ENCODE measurements at regions not wholly inside any gene's neighbourhood (a gene's known extent, or its start where the extent isn't known, plus 50 kb on each side); places are given as distances from the start of the nearest gene placed in this dataset.

DNA sequence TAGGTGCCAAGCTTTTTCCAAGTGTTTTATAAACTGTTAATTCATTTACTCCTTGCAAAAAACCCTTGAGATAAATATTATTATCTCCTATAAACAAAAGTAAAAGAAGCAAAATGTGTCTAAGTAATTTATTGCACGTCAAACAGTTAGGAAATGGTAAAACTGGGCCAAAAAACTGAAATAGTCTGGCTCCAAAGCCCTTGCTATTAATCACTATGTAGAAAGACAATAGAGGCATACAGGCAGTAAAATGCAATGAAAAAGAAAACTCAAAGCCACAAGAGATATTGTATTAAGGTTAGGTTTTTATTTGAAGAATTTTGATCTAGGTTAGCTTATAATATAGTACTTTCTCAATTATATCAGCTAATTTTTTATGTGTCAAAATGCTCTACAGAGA is 457.7 kb downstream of the ANXA1 start:
- Histone ChIP-seq H3K4me1 (ENCODE audit: control insufficient read depth in 1 of 2, insufficient read depth in 2 of 2, low read length in 2 of 2) (no peaks in the 10 kb centered on the region), H3K27ac (ENCODE audit: low read depth in 1 of 2, low read length in 2 of 2) (no peak overlapping the region), H3K36me3 (ENCODE audit: control insufficient read depth in 1 of 2, insufficient read depth in 2 of 2, low read length in 1 of 2) (no peaks in the 10 kb centered on the region), H3K9me3 (ENCODE audit: control insufficient read depth, low read length) (no peaks in the 10 kb centered on the region), H3K27me3 (ENCODE audit: control insufficient read depth in 1 of 2, insufficient read depth in 2 of 2, low read length in 1 of 2) (no peaks in the 10 kb centered on the region), H3K4me3 (ENCODE audit: low read length in 2 of 2) (no peak overlapping the region)
- intact Hi-C loops (cut with DNase I): no loop called here
- no peak for ATAC-seq (ENCODE audit: low FRiP score)
- DNase-seq: no peak
- WGBS, 2 donors: 16 to 27% methylated on average over 1 of the region's 1 CpG

DNA sequence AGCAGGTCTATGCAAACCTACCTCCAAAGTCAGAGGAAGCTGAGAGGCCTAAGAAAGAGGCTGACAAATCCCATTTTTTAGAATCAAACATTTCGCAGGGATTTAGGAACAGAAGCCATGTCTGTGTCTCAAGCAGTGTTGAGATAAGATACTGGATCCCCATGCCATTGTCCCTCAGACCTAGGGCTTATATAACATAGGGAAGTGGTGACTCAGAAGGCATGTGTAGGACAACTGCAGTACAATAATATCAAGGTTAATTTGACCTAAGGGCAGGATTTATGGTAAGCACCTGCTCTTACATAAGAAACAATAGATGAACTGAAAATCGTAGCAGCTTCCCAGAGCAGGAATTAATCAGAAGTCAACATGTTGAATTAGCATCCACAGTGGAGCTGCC is 459.4 kb downstream of the ANXA1 start:
- Histone ChIP-seq H3K36me3 (ENCODE audit: control insufficient read depth in 1 of 2, insufficient read depth in 2 of 2, low read length in 1 of 2) (no peaks in the 10 kb centered on the region), H3K27me3 (ENCODE audit: control insufficient read depth in 1 of 2, insufficient read depth in 2 of 2, low read length in 1 of 2) (no peaks in the 10 kb centered on the region), H3K4me3 (ENCODE audit: low read length in 2 of 2) (no peak overlapping the region), H3K9me3 (ENCODE audit: control insufficient read depth, low read length) (no peaks in the 10 kb centered on the region), H3K4me1 (ENCODE audit: control insufficient read depth in 1 of 2, insufficient read depth in 2 of 2, low read length in 2 of 2) (no peaks in the 10 kb centered on the region), H3K27ac (ENCODE audit: low read depth in 1 of 2, low read length in 2 of 2) (no peak overlapping the region)
- WGBS, 2 donors: 73 to 74% methylated on average over 2 of the region's 2 CpGs
- intact Hi-C loops (cut with DNase I): no loop called here
- DNase-seq: no peak
- no peak for ATAC-seq (ENCODE audit: low FRiP score)

DNA sequence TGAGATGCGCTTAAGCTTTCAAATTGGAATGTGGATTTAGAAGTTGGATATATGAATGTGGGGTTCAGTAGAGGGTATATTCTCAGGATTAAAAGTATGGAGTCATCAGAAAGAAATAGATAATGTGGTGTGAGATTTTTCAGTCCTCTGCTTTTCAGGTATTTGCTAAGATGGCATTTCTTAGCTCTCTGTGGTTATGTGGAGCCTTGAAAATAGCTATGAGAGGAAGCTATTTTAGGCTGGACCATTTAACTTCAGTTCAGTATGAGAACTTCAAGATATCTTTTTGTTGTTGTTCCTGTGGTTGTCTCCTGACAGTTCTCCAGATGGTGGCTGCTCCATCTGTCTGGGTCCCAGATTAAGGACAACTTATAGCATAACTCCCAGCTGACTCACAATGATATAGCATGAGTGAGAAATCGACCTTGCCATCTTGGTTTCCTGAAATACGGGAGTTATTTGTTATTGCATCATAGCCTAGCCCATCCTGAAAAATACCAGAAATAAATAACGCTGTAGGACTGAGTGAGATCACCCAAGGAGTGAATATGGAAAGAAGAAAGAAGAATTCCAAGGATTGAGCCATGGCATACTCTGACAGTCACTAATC is 461.5 kb downstream of the ANXA1 start:
- H3K27ac ChIP-seq (ENCODE audit: low read depth in 1 of 2, low read length in 2 of 2): no peak overlapping the region
- H3K36me3 ChIP-seq (ENCODE audit: control insufficient read depth in 1 of 2, insufficient read depth in 2 of 2, low read length in 1 of 2): no peaks in the 10 kb centered on the region
- no peaks in the 10 kb centered on the region for H3K4me1 ChIP-seq (ENCODE audit: control insufficient read depth in 1 of 2, insufficient read depth in 2 of 2, low read length in 2 of 2)
- 65 to 70% methylated on average over 4 of the region's 4 CpGs for WGBS, 2 donors
- intact Hi-C loops (cut with DNase I): no loop called here
- no peaks in the 10 kb centered on the region for H3K9me3 ChIP-seq (ENCODE audit: control insufficient read depth, low read length)
- no peak overlapping the region for H3K4me3 ChIP-seq (ENCODE audit: low read length in 2 of 2)
- no peak for DNase-seq
- H3K27me3 ChIP-seq (ENCODE audit: control insufficient read depth in 1 of 2, insufficient read depth in 2 of 2, low read length in 1 of 2): no peaks in the 10 kb centered on the region
- no peak for ATAC-seq (ENCODE audit: low FRiP score)

DNA sequence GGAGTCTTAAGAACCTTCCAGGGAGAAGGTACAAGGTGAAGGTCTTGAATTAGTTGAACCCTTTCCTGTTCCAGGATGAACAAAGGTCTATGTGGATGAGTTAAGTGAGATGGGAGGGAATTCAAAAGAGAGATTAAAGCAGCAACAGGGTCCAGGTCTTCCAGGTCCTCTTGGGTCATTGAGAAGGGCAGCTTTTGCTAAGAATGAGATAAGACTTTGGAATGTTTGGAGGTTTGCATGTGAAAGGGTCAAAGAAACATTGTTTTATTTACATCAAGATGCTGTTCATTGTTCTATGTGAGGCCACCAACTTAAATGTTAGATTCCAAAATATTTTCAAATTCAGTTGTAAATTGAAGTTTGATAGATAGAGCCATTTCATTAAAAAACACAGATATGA is 463.9 kb downstream of the ANXA1 start:
- no peak for ATAC-seq (ENCODE audit: low FRiP score)
- no peak overlapping the region for H3K27ac ChIP-seq (ENCODE audit: low read depth in 1 of 2, low read length in 2 of 2)
- H3K9me3 ChIP-seq (ENCODE audit: control insufficient read depth, low read length): peaks cover 2% of the 10 kb centered on the region
- no peaks in the 10 kb centered on the region for H3K4me1 ChIP-seq (ENCODE audit: control insufficient read depth in 1 of 2, insufficient read depth in 2 of 2, low read length in 2 of 2)
- no peaks in the 10 kb centered on the region for H3K36me3 ChIP-seq (ENCODE audit: control insufficient read depth in 1 of 2, insufficient read depth in 2 of 2, low read length in 1 of 2)
- no peak overlapping the region for H3K4me3 ChIP-seq (ENCODE audit: low read length in 2 of 2)
- no peak for DNase-seq
- H3K27me3 ChIP-seq (ENCODE audit: control insufficient read depth in 1 of 2, insufficient read depth in 2 of 2, low read length in 1 of 2): no peaks in the 10 kb centered on the region
- intact Hi-C loops (cut with DNase I): no loop called here

DNA sequence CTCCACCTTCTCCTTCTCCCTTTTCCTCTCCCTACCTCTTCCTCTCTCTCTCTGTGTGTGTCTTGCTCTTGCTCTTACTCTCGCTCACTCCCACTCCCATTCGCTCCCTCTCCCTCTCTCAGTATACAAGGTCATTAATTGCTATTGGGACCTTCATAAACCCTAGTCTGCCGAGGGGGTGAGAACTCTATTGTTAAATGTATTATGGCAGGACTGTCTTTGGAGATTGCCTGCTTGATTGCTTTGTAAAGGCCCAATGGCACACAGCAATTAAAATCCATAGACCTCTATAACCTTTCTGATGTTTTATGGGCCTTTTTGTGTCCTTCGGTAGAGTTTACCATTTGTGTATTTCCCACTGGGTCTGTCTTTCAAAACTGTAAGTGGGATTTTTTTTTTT is 465.9 kb downstream of the ANXA1 start:
- no peaks in the 10 kb centered on the region for H3K27me3 ChIP-seq (ENCODE audit: control insufficient read depth in 1 of 2, insufficient read depth in 2 of 2, low read length in 1 of 2)
- H3K36me3 ChIP-seq (ENCODE audit: control insufficient read depth in 1 of 2, insufficient read depth in 2 of 2, low read length in 1 of 2): no peaks in the 10 kb centered on the region
- no peak overlapping the region for H3K4me3 ChIP-seq (ENCODE audit: low read length in 2 of 2)
- 63 to 69% methylated on average over 4 of the region's 4 CpGs for WGBS, 2 donors
- peaks cover 2% of the 10 kb centered on the region for H3K9me3 ChIP-seq (ENCODE audit: control insufficient read depth, low read length)
- no peak overlapping the region for H3K27ac ChIP-seq (ENCODE audit: low read depth in 1 of 2, low read length in 2 of 2)
- no peaks in the 10 kb centered on the region for H3K4me1 ChIP-seq (ENCODE audit: control insufficient read depth in 1 of 2, insufficient read depth in 2 of 2, low read length in 2 of 2)
- DNase-seq (no peak), ATAC-seq (ENCODE audit: low FRiP score) (no peak)
- intact Hi-C loops (cut with DNase I): no loop called here

- H3K27me3 ChIP-seq (ENCODE audit: control insufficient read depth in 1 of 2, insufficient read depth in 2 of 2, low read length in 1 of 2): no peaks in the 10 kb centered on the region
- no peaks in the 10 kb centered on the region for H3K9me3 ChIP-seq (ENCODE audit: control insufficient read depth, low read length)
- DNase-seq (no peak), ATAC-seq (ENCODE audit: low FRiP score) (no peak)
- H3K27ac ChIP-seq (ENCODE audit: low read depth in 1 of 2, low read length in 2 of 2): no peak overlapping the region
- intact Hi-C loops (cut with DNase I): no loop called here
- H3K36me3 ChIP-seq (ENCODE audit: control insufficient read depth in 1 of 2, insufficient read depth in 2 of 2, low read length in 1 of 2): no peaks in the 10 kb centered on the region
- no peak overlapping the region for H3K4me3 ChIP-seq (ENCODE audit: low read length in 2 of 2)
- WGBS, 2 donors: 89 to 92% methylated on average over 1 of the region's 1 CpG
- no peaks in the 10 kb centered on the region for H3K4me1 ChIP-seq (ENCODE audit: control insufficient read depth in 1 of 2, insufficient read depth in 2 of 2, low read length in 2 of 2)
Measured at GRCh38 chr9:73640971-73641370, 489.3 kb downstream of the ANXA1 start.

DNA sequence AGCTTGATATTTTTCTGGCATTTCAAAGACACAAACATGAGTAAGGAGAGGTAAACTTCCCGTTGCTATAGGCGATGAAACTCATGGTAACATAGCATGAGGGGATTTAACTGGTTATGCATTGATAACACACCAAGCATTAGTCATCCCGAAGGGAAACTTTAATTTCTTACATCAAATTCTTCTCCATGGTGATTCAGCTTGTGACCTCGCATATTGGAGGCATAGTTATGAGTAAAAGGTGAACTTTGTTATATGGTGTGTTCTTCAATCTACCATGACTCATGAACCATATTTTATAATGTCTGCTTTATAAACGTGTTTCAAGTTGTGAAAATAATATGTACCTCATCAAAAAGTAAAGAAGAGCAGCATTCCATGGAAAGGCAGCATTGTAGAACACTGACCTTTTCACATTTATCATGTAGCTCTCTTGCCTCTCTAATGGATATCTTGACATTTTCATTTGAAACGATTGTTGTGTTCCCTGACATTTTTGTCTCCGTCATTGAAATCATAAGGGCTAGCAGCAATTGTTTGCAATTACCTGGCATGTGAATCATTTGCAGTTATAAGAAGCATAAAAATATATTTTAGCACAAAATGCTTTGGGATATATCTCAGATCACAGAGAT is 491.8 kb downstream of the ANXA1 start:
- Histone ChIP-seq H3K9me3 (ENCODE audit: control insufficient read depth, low read length) (no peaks in the 10 kb centered on the region), H3K27ac (ENCODE audit: low read depth in 1 of 2, low read length in 2 of 2) (no peak overlapping the region), H3K4me1 (ENCODE audit: control insufficient read depth in 1 of 2, insufficient read depth in 2 of 2, low read length in 2 of 2) (no peaks in the 10 kb centered on the region), H3K4me3 (ENCODE audit: low read length in 2 of 2) (no peak overlapping the region), H3K27me3 (ENCODE audit: control insufficient read depth in 1 of 2, insufficient read depth in 2 of 2, low read length in 1 of 2) (no peaks in the 10 kb centered on the region), H3K36me3 (ENCODE audit: control insufficient read depth in 1 of 2, insufficient read depth in 2 of 2, low read length in 1 of 2) (no peaks in the 10 kb centered on the region)
- intact Hi-C loops (cut with DNase I): no loop called here
- WGBS, 2 donors: 66 to 68% methylated on average over 7 of the region's 7 CpGs
- ATAC-seq (ENCODE audit: low FRiP score): no peak
- DNase-seq: no peak

DNA sequence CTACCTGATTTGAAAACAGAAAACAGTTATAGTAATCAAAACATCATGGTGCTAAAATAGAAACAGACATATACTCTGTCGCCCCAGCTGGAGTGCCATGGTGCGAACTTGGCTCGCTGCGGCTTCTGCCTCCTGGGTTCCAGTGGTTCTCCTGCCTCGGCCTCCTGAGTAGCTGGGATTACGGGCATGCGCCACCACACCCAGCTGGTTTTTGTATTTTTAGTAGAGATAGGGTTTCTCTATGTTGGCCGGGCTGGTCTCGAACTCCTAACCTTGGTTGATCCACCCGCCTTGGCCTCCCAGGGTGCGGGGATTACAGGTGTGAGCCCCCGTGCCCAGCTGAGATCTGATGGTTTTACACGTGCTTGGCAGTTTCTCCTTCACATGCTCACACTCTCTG is 495.9 kb downstream of the ANXA1 start:
- Histone ChIP-seq H3K27me3 (ENCODE audit: control insufficient read depth in 1 of 2, insufficient read depth in 2 of 2, low read length in 1 of 2) (no peaks in the 10 kb centered on the region), H3K27ac (ENCODE audit: low read depth in 1 of 2, low read length in 2 of 2) (no peak overlapping the region), H3K36me3 (ENCODE audit: control insufficient read depth in 1 of 2, insufficient read depth in 2 of 2, low read length in 1 of 2) (no peaks in the 10 kb centered on the region), H3K4me3 (ENCODE audit: low read length in 2 of 2) (no peak overlapping the region), H3K4me1 (ENCODE audit: control insufficient read depth in 1 of 2, insufficient read depth in 2 of 2, low read length in 2 of 2) (no peaks in the 10 kb centered on the region), H3K9me3 (ENCODE audit: control insufficient read depth, low read length) (no peaks in the 10 kb centered on the region)
- no peak for DNase-seq
- intact Hi-C loops (cut with DNase I): no loop called here
- 92 to 93% methylated on average over 13 of the region's 13 CpGs for WGBS, 2 donors
- no peak for ATAC-seq (ENCODE audit: low FRiP score)

GRCh38 chr9:73649552-73649951 is 497.9 kb downstream of the ANXA1 start:
- Histone ChIP-seq H3K4me3 (ENCODE audit: low read length in 2 of 2) (no peak overlapping the region), H3K27ac (ENCODE audit: low read depth in 1 of 2, low read length in 2 of 2) (no peak overlapping the region), H3K4me1 (ENCODE audit: control insufficient read depth in 1 of 2, insufficient read depth in 2 of 2, low read length in 2 of 2) (no peaks in the 10 kb centered on the region), H3K36me3 (ENCODE audit: control insufficient read depth in 1 of 2, insufficient read depth in 2 of 2, low read length in 1 of 2) (no peaks in the 10 kb centered on the region), H3K27me3 (ENCODE audit: control insufficient read depth in 1 of 2, insufficient read depth in 2 of 2, low read length in 1 of 2) (no peaks in the 10 kb centered on the region), H3K9me3 (ENCODE audit: control insufficient read depth, low read length) (no peaks in the 10 kb centered on the region)
- DNase-seq: no peak
- intact Hi-C loops (cut with DNase I): no loop called here
- WGBS, 2 donors: 92 to 95% methylated on average over 10 of the region's 10 CpGs
- ATAC-seq (ENCODE audit: low FRiP score): no peak
